T-helper 2 cell (primary cell): ENCODE measurements at regions not wholly inside any gene's neighbourhood (a gene's known extent, or its start where the extent isn't known, plus 50 kb on each side); places are given as distances from the start of the nearest gene placed in this dataset.

Experiments used
- DNase-seq, 5 experiments: peaks; one replicate each; pipeline versions ENCODE4 v3.0.0 to v3.0.0-alpha.2; 2012 to 2022

DNA sequence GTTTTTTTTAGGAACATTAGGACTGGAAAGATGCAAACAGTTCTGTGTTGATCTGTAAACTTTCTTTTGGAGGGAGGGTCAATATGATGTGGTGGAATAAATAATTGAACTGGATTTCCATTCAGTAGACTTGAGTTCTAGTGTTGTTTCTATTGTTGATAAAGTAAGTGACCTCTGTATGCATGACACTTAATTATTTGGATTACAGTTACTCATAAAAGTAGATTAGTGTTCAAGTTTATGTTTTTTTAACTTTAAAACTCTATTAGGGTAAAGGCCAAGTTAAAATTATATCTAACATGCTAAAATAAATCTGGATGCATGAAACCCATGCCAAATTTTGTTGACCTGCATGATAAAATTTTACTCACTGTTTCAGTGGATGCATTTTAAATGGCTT is 85.4 kb upstream of the NR3C2 start:
- no peak for DNase-seq

DNA sequence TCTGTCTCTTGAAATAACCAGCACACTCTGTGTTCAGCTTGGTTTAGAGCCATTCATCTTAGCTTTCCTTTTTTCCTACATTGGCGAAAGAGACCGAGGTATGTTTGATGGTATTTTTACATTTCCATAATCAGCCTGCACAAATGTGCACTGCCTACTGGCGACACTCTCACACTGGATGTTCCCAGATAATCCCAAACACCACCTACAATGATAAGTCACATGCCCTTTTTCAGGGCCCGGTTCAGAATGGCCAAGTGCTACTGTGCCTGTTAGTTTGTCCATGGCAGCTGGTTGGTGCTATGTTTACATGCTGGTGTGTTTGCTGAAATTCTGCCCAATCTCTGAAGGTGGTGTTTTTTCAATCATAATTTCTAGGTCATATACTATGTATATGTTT is 80.8 kb upstream of the NR3C2 start:
- DNase-seq: no peak

DNA sequence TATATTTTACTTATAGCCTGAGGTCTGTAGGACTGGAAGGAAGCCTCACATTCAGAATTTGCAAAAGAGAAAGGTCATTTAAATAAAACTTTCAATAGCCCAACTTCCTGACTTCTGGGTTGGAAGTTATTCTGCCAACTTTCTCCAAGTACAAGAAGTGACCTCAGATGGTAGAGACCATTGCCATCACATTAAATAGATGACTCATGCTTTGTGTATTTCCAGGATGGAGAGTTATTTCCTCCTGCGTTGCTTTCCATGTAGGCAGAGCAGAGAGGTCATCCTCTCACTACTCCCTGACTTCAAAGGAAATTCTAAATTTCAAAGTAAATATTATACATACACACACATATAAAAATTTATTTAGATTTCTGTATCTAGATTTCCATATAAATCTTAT is 73.0 kb upstream of the NR3C2 start:
- no peak for DNase-seq

- DNase-seq: peak in 1 of 5 experiments; percentile 21
These were observed 72.4 kb upstream of the NR3C2 start for GRCh38 chr4:148514581-148514980.

DNA sequence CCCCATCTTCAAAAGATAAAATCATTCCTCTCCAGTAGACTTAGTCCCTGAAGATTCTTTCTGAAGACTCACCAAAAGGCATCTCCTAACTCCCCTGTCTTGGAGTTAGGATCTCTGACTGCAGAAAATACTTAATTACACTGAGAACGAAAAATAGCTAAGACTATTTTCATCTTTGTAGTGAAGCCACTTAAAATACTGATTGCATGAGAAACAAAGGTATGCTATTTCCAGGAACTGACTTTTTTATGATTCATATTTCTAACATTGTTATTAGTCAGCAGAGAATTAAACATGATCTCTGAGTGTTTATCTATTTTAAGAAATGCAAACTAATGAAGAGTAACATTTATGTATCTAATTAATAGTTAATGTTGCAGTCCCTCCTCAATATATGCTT is 71.8 kb upstream of the NR3C2 start:
- DNase-seq: no peak

- no peak for DNase-seq
These were observed 68.0 kb upstream of the NR3C2 start for GRCh38 chr4:148510211-148510610.

DNA sequence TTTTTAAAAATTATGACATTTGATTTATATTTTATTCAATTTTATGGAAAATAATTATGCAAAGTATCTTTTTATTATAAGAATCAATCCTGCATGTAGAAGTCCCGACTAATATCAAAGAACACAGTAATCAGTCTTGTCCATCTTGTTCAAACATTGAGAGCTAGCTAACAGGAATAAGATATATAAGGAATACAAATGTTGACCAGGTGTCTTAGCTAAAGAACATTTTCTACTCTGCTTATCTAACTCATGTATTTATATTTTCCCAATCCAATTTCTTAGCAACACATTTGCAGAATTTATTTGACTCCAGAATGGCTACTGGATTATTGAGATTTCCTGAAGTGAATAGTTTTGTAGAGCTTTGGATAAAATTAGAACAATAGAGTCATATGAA is 61.5 kb upstream of the NR3C2 start:
- DNase-seq: no peak

DNA sequence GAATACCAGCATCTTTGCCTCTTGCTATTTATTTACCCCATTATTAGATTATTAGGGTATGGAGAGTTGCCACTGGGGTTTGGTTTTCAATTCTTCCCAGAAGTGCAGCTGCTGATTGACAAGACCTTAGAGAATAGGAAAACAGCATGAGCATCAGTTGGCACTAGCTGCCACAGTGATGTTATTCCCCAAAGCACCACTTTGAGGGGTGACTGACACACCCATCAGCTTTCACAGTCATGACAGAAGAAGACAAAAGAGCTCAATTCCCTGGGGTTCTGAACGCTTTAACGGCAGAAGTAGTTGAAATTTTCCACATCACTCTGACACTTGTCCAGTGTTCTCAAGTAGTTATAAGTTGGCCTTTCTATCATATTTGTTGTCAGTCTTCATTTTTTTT is 55.0 kb upstream of the NR3C2 start:
- DNase-seq: no peak

GRCh38 chr4:148495463-148495862 is 53.2 kb upstream of the NR3C2 start:
- DNase-seq: no peak
